LNCaP clone FGC (cell line): ENCODE measurements at regions not wholly inside any gene's neighbourhood (a gene's known extent, or its start where the extent isn't known, plus 50 kb on each side); places are given as distances from the start of the nearest gene placed in this dataset.

ENCODE experiments used
- DNase-seq: peaks from one replicate; pipeline ENCODE4 v3.0.0-alpha.2; 2011; ENCODE audit warnings: low read depth
- H3K4me3 ChIP-seq: 2 replicates; pipeline ENCODE4 v1.5.1; 2011; ENCODE audit warnings: mild to moderate bottlenecking, low read depth, low read length, control low read depth
- CTCF ChIP-seq: IDR thresholded peaks from 2 replicates; pipeline ENCODE4 v1.5.1; 2012; ENCODE audit warnings: mild to moderate bottlenecking; ENCODE audit not compliant: control insufficient read depth, insufficient read depth; ENCODE audit errors: extremely low read depth

GRCh38 chr5:96584712-96585111, 77.5 kb upstream of the CAST start:
- no peak overlapping the region for H3K4me3 ChIP-seq
- no peak for DNase-seq
- no peak for TF ChIP-seq CTCF

DNA sequence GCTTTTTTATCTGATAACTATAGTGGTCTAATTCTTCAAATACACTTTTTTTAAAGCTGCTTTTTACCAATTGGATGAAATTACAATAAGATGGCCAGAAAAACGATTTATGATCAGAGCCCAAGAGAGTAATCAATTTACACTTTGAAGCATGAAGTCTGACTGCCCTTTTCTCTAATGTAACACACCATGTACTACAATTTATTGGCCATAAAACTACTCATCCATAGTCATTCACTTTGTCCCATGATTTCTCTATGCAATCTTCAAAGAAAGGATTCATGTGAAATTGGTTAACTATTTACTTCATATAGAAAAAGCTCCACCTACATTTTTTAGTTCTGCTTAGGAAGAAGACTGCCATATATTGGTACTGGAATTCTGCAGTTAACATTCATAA, 73.6 kb upstream of the CAST start:
- no peak for TF ChIP-seq CTCF
- H3K4me3 ChIP-seq, result no peak overlapping the region
- DNase-seq, result no peak

- TF ChIP-seq CTCF, result no peak
- H3K4me3 ChIP-seq, result no peak overlapping the region
- no peak for DNase-seq
These were observed 71.4 kb upstream of the CAST start for GRCh38 chr5:96590796-96591195.

DNA sequence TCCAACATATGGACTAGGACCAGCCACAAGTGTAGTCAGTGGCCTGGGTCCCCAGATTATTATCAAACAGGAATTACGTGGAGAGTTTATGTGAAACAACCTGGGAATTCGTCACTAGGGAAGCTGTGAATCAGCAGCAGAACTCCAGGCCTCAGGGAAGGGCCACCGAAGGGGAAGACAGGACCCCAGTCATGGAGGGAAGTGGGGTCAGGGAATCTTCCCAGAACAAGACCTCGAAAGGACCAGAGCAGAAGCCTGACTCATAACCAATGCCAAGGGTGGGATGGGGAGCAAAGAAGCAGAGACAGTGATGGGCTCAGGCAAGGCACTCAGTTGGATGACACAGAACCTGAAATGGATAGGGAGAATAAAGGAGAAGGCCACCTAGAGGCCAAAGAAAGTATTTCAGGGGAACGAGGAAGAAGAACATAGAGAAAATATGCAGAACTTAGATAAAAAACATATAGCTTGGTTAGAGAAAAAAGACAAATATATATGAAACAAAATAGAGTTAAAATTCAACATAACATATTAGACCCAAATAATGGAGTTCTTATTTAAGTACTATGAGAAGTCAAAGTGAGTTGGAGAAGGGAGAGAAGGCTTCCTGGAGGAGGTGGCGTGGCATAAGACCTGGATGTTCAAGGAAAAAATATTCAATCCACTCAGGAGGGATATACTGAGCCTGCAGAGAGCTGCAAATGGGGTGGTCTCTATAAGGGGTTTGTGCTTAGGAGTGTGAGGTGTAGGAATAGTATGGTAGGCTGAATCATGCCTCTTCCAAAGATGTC, 66.7 kb upstream of the CAST start:
- TF ChIP-seq CTCF, result 0 out of 2 replicates have a peak, but pooled peaks have one; percentile 8
- no peak for DNase-seq
- H3K4me3 ChIP-seq, result no peak overlapping the region

DNA sequence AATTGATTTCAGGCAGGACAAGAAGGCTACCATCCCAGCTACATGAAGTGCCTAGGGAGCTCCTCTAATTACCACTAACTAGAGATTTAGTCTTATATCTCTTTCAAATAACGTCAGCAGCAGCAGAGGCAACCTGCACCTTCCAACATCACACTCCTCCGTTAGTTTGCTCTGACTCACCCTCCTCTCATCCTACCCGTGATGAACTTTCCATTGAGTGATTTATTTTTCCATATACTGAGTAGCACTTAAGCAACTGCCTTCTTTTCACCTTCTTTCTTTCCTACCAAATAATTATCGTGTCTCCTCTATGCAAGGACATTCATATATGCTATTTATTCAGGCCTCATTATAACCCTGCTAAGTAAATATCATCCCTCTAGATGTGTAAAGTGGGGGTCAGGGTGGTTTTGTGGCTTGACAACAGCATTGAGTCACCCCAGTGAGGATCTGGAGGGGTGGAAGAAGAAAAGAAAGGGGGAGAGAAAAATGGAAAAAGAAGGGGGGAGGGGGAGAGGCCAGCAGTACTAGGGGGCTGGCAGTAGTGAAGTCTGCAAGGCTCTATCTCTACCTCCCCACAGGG, 64.6 kb upstream of the CAST start:
- no peak for DNase-seq
- H3K4me3 ChIP-seq, result no peak overlapping the region
- TF ChIP-seq CTCF, result no peak

GRCh38 chr5:96601200-96601599, 61.0 kb upstream of the CAST start:
- no peak for TF ChIP-seq CTCF
- no peak for DNase-seq
- no peak overlapping the region for H3K4me3 ChIP-seq
